ENCODE measurements at regions not wholly inside any gene's neighbourhood (a gene's known extent, or its start where the extent isn't known, plus 50 kb on each side); places are given as distances from the start of the nearest gene placed in this dataset.

DNA sequence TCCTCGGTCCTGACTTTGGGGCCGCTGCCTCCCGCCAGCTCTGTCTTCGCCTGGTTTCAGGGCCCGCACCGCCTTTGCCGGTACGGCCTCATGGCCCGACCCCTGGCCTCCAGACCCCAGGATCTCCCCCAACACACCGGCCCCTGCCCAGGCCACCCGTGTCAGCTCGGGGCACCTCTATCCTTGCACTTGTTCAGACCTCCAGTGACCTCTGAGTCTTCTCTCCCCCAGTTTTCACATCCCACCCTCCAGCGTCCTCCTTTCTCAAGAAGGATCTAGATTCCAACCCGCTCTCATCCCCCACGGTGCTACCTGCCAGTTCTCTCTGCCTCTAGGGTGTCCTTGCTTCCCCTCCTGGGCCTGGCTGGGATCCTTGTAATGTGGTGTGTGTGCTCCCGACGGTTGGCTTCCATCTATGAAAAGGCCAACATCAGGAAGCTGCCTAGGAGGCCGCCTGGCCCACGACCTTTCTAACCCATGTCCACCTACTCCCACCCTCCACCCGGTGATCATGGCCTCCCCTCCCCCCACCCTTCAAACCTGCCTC is 61.1 kb downstream of the SPATA31C2 start:
- DNase-seq (ENCODE audit: low read depth in 2 of 2): no peak

- DNase-seq (ENCODE audit: low read depth in 2 of 2): peak; percentile 22 to 23
These were observed 61.8 kb downstream of the SPATA31C2 start for GRCh38 chr9:88076286-88077070.

GRCh38 chr9:88075966-88076285 is 62.3 kb downstream of the SPATA31C2 start:
- no peak for DNase-seq (ENCODE audit: low read depth in 2 of 2)

GRCh38 chr9:88075506-88075905 is 62.8 kb downstream of the SPATA31C2 start:
- DNase-seq (ENCODE audit: low read depth in 2 of 2): no peak

DNA sequence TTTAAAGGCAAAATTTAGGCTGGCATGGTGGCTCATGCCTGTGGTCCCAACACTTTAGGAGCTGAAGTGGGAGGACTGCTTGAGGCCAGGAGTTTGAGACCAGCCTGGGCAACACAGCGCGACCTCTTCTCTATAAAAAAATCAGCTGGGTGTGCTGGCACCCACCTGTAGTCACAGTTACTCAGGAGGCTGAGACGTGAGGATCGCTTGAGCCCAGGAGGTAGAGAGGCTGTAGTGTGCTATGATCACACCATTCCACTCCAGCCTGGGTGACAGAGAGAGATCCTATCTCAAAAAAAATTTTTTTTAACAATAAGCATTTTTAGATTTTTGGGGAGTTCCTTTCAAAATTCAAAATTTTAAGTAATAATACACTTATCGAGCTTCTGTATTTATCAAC is 63.3 kb downstream of the SPATA31C2 start:
- DNase-seq (ENCODE audit: low read depth in 2 of 2): no peak

DNA sequence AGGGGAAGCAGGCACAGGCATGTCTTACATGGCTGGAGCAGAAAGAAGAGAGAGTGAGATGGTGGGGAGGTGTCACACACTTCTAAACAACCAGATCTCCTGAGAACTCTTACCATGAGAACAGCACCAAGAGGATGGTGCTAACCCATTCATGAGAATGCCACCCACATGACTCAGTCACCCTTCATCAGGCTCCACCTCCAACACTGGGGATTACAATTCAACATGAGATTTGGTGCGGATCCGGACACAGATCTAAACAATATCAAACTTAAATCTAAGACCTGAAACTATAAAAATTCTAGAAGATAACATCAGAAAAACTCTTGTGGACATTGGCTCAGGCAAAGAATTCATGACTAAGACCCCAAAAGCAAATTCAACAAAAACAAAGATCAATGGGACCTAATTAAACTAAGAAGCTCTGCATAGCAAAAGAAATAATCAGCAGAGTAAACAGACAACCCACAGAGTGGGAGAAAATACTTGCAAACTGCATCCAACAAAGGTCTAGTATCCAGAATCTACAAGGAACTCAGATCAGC is 65.4 kb downstream of the SPATA31C2 start:
- DNase-seq (ENCODE audit: low read depth in 2 of 2): no peak

GRCh38 chr9:88071331-88071730 is 66.9 kb downstream of the SPATA31C2 start:
- DNase-seq (ENCODE audit: low read depth in 2 of 2): no peak

GRCh38 chr9:88065619-88066018 is 72.7 kb downstream of the SPATA31C2 start:
- DNase-seq (ENCODE audit: low read depth in 2 of 2): no peak

DNA sequence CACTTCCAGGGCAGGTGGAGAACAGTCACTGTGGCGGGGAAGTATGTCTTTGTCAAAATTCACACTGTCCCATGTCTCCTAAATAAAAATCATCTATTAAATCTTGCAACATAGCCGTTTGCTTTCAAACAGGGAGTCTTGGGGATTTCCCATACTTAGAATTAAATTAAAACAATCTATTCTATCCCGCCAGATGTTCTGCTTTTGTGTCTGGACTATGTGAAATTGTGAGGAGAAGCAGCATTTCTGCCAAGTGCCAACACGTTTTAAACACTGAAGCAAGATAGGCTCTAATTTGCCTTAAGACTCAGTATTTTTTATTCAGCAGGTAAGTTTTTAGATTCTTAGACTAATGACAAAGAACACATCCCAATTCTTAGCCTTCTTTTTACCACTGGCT is 73.7 kb downstream of the SPATA31C2 start:
- DNase-seq (ENCODE audit: low read depth in 2 of 2): no peak

DNA sequence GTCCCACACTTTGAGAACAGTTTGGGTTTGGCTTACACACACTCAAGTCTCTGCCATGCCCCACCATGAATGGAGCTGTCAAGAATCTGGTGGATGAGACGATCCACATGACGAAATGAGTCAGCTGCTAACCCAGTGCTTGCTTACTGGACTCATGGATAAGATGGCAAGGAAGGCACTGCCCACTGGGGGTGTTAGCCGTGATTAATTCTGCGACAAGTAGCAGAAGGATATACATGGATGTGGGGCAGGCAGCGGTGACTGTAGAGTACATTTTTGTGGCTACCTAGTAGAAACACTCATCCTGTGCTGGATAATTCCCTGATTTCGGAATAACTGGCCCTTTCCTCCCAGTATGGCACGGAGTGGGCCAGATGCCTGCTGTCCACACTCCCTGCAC is 77.5 kb downstream of the SPATA31C2 start:
- DNase-seq (ENCODE audit: low read depth in 2 of 2): no peak

DNA sequence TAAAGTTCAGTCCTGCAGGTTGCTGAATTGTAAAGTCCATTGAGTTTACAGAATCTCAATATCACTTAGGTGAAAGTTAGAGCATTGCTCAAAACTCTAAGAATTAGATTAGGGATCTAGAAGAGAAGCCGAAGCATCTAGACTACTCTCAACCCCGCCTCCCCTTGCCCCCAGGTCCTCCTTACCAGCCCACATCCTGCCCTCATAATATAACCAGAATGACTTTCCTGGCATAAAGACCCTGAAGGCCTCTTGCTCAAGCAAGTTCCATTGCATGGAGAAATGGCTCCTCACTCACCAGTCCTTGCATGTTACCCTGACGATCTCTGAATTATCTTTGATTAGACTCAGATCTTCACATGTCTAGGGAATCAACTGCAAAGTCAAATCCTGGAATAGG is 78.8 kb downstream of the SPATA31C2 start:
- DNase-seq (ENCODE audit: low read depth in 2 of 2): no peak

DNA sequence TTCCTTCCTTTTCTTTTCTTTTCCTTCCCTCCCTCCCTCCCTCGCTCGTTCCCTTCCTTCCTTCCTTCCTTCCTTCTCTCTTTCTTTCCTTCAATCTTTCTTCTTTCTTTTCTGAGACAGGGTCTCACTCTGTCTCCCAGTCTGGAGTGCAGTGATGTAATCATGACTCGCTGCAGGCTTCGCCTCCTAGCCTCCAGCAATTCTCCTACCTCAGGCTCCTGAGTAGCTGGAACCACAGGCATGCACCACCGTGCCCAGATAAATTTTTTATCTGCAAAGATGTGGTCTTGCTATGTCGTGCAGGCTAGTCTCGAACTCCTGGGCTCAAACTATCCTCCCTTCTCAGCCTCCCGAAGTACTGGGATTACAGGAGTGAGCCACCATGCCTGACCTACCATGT is 81.4 kb downstream of the SPATA31C2 start:
- no peak for DNase-seq (ENCODE audit: low read depth in 2 of 2)

DNA sequence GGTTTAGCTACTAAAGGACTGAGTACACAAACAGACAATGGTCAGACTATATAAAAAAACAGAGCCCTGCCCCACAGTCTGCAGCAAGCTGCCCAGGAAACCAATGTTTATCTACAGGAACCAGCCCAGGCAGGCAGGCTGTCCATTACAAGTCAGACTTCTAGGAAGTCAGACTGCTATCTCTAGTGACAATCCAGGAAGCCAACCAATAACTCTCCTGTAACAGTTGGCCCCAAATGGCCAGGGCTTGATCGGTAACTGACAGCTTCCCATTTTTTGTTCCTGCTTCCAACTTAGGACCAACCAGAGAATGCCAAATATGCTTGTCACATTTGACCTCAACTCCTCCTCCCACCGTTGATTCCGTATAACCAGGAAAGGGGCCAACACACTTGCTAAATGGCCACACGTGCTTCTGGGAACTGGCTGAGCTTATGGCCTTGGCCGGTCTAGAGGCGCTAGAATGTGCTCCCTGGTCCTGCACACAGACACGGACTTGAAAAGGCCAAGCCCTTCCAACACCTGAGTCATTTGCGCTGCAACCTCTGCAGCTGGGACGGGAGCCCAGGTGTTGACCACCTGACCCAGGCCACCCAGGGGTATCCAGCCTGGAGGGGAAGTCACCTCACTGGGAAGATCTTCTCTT is 79.6 kb upstream of the CDK20 start:
- DNase-seq (ENCODE audit: low read depth in 2 of 2): no peak

DNA sequence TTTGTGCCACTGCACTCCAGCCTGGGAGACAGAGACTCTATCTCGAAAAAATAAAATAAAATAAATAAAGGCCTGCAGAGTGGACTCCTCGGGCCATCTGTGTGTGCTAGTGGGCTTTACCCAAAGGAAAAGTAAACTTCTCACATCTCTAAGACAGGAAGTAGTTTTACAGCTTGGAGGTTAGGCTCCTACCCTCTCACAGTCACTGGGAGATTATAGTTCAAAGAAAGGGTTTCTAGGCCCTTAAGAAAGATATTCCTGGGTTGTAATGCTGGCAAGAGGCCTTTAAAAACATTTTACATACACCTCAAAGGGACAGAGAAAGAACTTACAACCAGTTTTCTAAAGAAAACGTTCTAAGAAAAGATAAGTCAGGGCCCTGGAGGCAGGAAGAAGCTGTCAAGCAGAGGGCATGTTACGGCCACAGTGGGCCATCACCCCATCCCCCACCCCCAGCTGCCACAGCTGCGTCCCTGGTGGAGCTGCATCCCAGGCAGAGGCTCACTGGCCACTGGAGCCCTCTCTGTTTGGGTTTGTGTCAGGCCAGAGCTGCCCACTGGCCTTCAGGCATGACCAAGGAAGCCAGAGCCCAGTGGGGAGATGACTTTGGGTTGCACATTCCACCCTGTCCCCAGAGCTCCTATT is 78.1 kb upstream of the CDK20 start:
- DNase-seq (ENCODE audit: low read depth in 2 of 2): no peak

DNA sequence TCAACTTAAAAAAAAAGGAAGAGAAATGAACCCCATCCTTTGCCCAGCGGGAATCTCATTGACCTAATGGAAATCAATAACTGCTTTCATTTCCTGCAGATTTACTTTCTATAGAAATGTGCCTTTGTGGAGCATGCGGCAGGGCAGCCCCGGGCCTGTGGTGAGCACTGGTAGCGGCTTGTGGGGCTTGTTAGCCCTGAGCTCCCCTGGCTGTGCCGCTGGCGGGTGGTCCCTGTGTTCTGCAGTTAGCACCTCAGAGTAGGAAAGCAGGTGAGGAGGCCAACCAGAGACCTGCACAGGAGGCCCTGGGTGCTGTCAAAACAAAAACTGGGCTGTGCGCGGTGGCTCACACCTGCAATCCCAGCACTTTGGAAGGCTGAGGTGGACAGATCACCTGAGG is 76.8 kb upstream of the CDK20 start:
- DNase-seq (ENCODE audit: low read depth in 2 of 2): no peak

DNA sequence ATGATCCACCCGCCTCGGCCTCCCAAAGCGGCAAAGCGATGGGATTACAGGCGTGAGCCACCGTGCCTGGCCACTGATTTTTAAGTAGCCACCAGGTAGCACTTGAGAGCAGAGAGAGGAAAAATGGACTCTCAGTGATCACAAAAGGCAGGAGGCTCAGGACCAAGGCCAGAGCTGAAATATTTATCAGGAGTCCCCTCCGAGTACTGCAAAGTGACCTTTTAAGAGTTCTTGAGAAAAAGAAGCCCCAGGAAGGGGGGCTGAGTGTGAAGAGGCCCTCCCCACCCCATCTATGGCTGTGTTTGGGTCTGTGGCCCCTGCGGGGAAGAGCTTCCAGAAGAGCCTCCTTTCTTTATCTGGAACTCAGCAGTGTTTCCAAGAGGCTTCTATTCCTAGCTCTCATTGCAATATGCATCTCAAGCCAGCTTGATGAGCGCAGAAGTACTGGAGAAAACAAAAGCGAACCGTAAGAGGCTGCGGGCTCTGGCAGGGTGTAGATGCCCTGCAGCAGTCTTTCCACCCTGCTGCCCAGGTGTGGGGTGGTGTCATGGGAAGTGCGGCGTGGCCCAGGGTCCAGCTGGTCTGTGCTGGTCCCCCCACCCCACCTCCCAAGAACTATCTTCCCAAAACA is 75.5 kb upstream of the CDK20 start:
- no peak for DNase-seq (ENCODE audit: low read depth in 2 of 2)

- DNase-seq (ENCODE audit: low read depth in 2 of 2): no peak
These were observed 72.2 kb upstream of the CDK20 start for GRCh38 chr9:88046542-88046941.

DNA sequence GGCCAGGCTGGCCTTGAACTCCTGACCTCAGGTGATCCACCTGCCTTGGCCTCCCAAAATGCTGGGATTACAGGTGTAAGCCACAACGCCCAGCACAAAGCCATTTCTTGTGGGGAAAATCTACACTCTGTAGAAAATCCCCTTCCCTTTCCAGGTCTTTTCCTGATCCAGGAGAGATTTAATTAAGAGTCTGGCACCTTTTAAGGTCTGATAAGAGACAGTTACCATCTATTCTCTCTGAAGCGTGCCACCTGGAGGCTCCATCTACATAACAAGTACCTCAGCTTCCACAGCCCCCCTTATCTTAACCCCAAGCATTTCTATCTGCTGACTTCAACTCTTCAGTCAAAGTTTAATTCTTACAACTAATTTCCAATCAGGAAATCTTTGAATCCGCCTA is 71.4 kb upstream of the CDK20 start:
- DNase-seq (ENCODE audit: low read depth in 2 of 2): no peak

DNA sequence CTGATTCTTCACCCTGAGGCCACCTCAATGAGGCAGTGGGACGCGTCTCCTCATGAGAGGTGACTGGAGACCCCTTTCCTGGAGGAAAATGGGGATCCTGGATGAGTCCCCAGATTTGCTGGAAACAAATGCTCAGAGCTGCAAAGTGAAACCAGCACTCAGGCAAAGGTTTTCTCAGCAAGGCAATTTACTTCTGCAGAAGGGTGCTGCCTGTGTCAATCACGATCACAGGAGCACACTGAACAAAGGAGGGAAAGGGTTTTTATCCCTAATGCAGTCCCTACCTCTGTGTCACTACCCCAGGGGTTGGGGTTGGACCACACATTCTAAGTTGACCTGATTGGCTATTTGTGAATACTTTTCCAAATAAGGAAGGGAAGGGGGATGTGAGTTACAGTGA is 69.9 kb upstream of the CDK20 start:
- no peak for DNase-seq (ENCODE audit: low read depth in 2 of 2)

DNA sequence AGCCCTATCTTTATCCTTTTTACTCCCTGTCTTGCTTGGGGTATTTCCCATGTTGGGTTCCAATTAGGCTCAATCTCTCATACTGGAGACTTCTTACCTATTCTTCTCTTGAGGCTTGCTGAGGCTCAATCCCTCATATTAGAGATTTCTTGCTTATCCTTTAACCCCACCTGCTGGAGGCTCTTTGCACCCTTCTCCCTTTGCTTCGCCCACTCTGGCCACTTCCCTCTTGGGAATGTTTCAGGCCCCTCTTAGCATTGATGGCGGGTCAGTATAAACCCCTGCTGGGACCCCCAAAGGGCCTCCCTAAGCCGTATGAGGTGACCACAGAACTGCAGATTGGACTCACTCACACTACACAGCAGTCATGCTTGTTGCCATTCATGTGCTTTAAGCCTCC is 69.3 kb upstream of the CDK20 start:
- DNase-seq (ENCODE audit: low read depth in 2 of 2): no peak

GRCh38 chr9:88041447-88041846 is 67.1 kb upstream of the CDK20 start:
- DNase-seq (ENCODE audit: low read depth in 2 of 2): no peak

DNA sequence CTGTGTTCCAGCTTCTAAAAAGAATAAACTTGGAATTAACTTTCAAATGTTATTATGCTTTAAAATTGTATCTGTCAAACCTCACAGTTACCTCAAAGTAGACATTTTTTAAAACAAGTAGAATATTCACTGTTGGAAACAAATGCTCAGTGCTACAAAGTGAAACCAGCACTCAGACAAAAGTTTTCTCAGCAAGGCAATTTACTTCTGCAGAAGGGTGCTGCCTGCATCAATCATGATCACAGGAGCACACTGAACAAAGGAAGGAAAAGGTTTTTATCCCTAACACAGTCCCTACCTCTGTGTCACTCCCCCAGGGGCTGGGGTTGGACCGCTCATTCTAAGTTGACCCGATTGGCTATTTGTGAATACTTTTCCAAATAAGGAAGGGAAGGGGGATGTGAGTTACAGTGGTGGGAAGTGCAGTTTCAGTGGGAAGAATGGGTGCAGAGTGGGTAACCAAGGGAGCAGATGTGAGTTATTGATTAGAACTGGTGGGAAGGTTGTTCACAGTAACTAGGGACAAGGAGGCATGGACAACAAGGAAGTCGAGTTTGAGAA is 63.0 kb upstream of the CDK20 start:
- DNase-seq (ENCODE audit: low read depth in 2 of 2): no peak
